GM12873 (cell line): ENCODE measurements at regions not wholly inside any gene's neighbourhood (a gene's known extent, or its start where the extent isn't known, plus 50 kb on each side); places are given as distances from the start of the nearest gene placed in this dataset.

Source experiments
- CTCF ChIP-seq: IDR thresholded peaks from 2 replicates; pipeline ENCODE4 v1.5.1; 2012; ENCODE audit warnings: low read depth, mild to moderate bottlenecking, moderate library complexity, low read length, control low read depth; ENCODE audit not compliant: insufficient read depth; ENCODE audit errors: missing control alignments

GRCh38 chr5:158162026-158162425 is 303.1 kb upstream of the CLINT1 start:
- TF ChIP-seq CTCF, result no peak

DNA sequence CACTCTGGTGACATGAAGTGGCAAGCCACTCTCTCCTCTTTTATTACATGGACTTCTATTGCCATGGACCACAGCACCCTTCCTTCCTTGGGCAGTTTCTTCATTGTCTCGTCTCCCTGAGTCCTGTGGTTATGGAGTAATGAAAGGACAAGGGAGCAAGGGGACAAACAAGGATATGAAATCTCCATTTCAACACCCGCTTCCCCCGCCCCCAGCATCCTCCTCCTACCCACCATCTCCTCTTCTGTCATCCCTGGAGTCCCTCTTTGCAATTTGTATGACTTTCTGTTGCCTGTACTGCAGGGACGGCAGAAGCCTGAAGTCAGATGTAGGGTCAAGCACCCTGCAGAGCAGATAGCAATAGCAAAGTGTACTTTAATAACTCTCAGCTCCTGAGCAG is 300.7 kb upstream of the CLINT1 start:
- TF ChIP-seq CTCF, result no peak

DNA sequence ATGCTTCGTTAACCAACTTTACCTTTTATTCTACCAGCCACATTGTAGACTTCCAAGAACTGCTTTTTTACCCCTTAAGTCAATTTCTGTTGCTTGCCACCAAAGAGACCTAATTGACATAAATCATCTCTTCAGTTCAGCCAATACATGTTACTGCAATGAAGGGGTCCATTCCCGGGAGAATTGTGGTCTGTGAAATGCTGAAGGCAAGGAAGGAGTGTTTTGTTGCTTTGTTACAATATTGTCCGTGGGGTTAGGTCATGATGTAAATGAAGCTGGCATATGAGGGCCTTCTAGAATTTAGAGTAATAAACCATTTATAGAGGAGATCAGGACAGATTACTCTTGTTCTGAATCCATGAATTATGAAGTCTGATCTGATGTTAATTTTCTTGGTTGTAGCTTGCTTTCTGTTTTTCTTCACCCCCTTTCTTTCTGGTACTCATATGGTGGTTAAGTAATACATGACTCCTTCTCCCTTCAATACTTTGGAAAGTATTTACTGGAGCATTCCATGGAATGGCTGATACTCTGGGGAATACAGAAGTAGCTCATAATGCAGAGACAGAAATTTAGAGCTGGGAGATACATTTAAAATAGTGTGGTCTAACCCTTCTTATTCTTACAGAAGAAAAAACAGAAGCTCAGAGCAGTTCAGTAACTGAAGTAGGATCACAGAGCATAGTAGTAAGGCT is 297.0 kb upstream of the CLINT1 start:
- no peak for TF ChIP-seq CTCF

DNA sequence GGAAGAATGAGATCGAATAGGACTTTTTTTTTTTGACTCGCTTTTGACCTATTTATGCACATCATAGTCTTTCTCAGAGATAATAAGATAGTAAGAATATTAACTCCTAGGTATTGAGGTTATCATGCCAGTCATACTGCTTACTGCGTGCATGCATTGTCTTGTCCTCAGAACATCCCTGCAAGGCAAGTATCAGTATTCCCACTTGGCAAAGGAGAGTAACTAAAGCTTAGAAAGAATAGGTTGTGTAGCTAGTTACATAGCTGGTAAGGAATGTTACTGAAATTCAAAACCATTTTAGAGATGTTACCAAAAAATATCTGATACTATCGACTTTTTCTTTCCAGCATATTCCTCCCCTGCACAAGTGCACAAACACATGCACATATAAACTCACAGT is 296.1 kb upstream of the CLINT1 start:
- no peak for TF ChIP-seq CTCF

DNA sequence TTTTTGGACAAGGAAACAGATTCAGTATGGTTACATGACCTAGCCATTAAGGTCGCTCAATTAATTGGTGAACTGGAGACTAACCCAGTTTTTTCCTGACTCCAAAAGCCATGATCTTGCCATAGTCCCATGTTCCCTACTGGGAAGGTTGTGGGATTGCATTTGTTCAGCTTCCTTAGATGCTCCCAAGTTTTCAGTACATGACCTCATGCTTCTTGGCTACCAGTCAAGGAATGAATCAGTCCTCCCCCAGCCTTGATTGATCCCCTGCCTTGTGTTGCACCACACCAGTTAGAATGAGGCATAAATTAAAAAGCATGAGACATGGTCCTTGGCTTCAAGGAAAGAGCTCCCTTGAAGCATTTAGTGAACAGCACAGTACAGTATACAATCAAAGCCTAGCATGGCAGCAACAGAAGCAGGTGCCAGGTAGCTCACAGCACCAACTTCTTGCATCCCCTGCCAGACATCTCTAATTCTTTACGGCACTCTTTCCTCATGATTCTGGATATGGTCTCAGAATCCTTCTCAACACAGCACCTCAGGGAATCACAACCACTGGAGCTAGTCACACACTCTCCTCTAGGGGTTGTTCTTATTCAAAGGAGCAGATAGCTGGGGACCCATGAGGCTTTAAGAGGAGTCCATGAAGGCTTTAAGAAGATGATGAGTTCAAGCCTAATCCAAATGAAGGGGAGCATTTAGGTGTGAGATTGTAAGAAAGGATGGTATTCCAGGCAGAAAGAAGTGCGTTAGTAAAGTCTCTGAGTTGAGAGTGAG is 295.5 kb upstream of the CLINT1 start:
- TF ChIP-seq CTCF, result no peak

- no peak for TF ChIP-seq CTCF
Measured at GRCh38 chr5:158153508-158153907, 294.6 kb upstream of the CLINT1 start.

- TF ChIP-seq CTCF, result no peak
Measured at GRCh38 chr5:158152136-158152535, 293.2 kb upstream of the CLINT1 start.
